ENCODE measurements at regions not wholly inside any gene's neighbourhood (a gene's known extent, or its start where the extent isn't known, plus 50 kb on each side); places are given as distances from the start of the nearest gene placed in this dataset.

DNA sequence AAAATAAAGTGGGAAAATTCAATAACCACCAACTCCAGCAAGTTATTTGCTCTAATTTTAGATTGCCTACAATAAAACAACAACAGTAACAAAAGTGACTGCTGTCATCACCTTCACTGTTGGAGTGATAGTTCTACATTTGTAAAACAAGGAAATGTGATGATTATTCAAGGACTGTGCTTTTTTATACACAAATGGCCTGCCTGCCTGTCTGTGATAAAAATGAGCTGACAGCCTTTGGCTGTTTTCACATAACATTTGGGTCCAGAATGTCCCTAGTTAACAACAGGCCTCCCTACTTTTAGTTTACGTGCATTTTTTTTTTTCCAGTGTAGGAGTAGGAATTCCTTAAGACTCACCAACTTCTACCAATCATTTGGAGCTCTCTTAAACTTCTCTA, 768.8 kb downstream of the PDCD6IP start:
- Mint-ChIP-seq H3K4me3 (no peak overlapping the region), H3K27ac (no peak overlapping the region), H3K9me3 (peaks cover 8 to 25% (median 13%) of the 10 kb centered on the region in 3 donors), H3K4me1 (no peaks in the 10 kb centered on the region), H3K36me3 (no peaks in the 10 kb centered on the region), H3K27me3 (no peaks in the 10 kb centered on the region)
- no peaks in the 10 kb centered on the region for H3K27me3 ChIP-seq (replicated peaks in 1 of 2; ENCODE audit: control insufficient read depth in 2 of 2, extremely low read depth in 1 of 2, insufficient read depth in 2 of 2, low read length in 1 of 2)
- ATAC-seq (replicated peaks in 1 of 4) (no peak), DNase-seq (no peak)
- ChIA-PET POLR2A (no interaction called here), CTCF (no interaction called here)
- H3K36me3 ChIP-seq (ENCODE audit: control insufficient read depth in 2 of 2, extremely low read depth in 1 of 2, insufficient read depth in 1 of 2, low read length in 1 of 2) = no peaks in the 10 kb centered on the region
- no peak overlapping the region for H3K27ac ChIP-seq (ENCODE audit: low read length)
- H3K4me1 ChIP-seq (ENCODE audit: control insufficient read depth in 1 of 2, extremely low read depth in 1 of 2, insufficient read depth in 2 of 2, low read length in 2 of 2) = no peaks in the 10 kb centered on the region
- no peak overlapping the region for H3K4me3 ChIP-seq (ENCODE audit: control insufficient read depth in 1 of 2, extremely low read depth in 1 of 2, low read length in 1 of 2)
- no CpG with 5 or more reads among the region's 1 CpG for WGBS (ENCODE audit: insufficient coverage)
- no peaks in the 10 kb centered on the region for H3K9me3 ChIP-seq

DNA sequence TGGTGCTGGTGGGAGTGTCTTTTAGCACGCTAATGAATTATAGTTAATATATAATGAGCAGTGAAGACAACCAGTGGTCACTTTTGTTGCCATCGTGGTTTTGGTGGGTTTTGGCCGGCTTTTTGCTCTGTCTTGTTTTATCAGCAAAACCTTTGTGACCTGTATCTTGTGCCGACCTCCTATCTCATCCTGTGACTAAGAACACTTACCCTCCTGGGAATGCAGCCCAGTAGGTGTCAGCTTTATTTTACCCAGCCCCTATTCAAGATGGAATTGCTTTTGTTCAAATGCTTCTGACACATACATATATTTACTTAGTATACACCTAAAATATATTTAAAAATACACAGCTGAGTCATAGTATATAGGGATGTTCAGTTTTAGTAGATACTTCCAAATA, 770.3 kb downstream of the PDCD6IP start:
- CTCF ChIA-PET = no interaction called here
- POLR2A ChIA-PET = no interaction called here
- Histone ChIP-seq H3K4me3 (ENCODE audit: control insufficient read depth in 1 of 2, extremely low read depth in 1 of 2, low read length in 1 of 2) (no peak overlapping the region), H3K4me1 (ENCODE audit: control insufficient read depth in 1 of 2, extremely low read depth in 1 of 2, insufficient read depth in 2 of 2, low read length in 2 of 2) (no peaks in the 10 kb centered on the region), H3K27ac (ENCODE audit: low read length) (no peak overlapping the region), H3K9me3 (no peaks in the 10 kb centered on the region), H3K27me3 (replicated peaks in 1 of 2; ENCODE audit: control insufficient read depth in 2 of 2, extremely low read depth in 1 of 2, insufficient read depth in 2 of 2, low read length in 1 of 2) (no peaks in the 10 kb centered on the region), H3K36me3 (ENCODE audit: control insufficient read depth in 2 of 2, extremely low read depth in 1 of 2, insufficient read depth in 1 of 2, low read length in 1 of 2) (no peaks in the 10 kb centered on the region)
- DNase-seq = no peak
- Mint-ChIP-seq H3K9me3 (peaks cover 8 to 20% (median 13%) of the 10 kb centered on the region in 3 donors), H3K27me3 (no peaks in the 10 kb centered on the region), H3K36me3 (no peaks in the 10 kb centered on the region), H3K27ac (no peak overlapping the region), H3K4me1 (no peaks in the 10 kb centered on the region), H3K4me3 (no peak overlapping the region)
- WGBS (ENCODE audit: insufficient coverage) = no CpG with 5 or more reads among the region's 4 CpGs
- ATAC-seq (replicated peaks in 1 of 4) = no peak

DNA sequence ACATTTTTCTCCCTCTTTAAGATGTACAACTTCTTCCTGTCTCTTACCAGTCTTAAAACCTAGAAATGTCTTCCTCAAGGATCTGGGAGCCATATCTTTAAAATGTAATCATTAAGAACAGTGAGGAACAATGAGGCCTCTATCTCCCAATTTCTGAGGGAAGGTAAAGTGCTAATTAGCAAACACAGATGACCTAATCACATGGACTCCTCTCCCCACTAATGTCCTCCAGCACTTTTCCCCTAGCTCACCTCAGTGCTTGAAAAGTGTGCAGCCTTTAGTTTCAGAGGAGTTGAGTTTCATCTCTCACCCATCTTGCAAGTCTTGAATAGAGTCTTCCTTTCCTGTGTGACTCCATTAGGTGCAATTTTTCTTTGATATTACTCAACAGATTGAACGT, 771.0 kb downstream of the PDCD6IP start:
- Mint-ChIP-seq H3K27me3 (no peaks in the 10 kb centered on the region), H3K9me3 (peaks cover 8 to 17% (median 13%) of the 10 kb centered on the region in 3 donors), H3K4me3 (no peak overlapping the region), H3K27ac (no peak overlapping the region), H3K36me3 (no peaks in the 10 kb centered on the region), H3K4me1 (no peaks in the 10 kb centered on the region)
- no CpG with 5 or more reads among the region's 1 CpG for WGBS (ENCODE audit: insufficient coverage)
- no peaks in the 10 kb centered on the region for H3K36me3 ChIP-seq (ENCODE audit: control insufficient read depth in 2 of 2, extremely low read depth in 1 of 2, insufficient read depth in 1 of 2, low read length in 1 of 2)
- H3K27me3 ChIP-seq (replicated peaks in 1 of 2; ENCODE audit: control insufficient read depth in 2 of 2, extremely low read depth in 1 of 2, insufficient read depth in 2 of 2, low read length in 1 of 2) = no peaks in the 10 kb centered on the region
- ATAC-seq (replicated peaks in 1 of 4) (no peak), DNase-seq (no peak)
- no peak overlapping the region for H3K4me3 ChIP-seq (ENCODE audit: control insufficient read depth in 1 of 2, extremely low read depth in 1 of 2, low read length in 1 of 2)
- CTCF ChIA-PET = no interaction called here
- no peak overlapping the region for H3K27ac ChIP-seq (ENCODE audit: low read length)
- POLR2A ChIA-PET = no interaction called here
- H3K9me3 ChIP-seq = no peaks in the 10 kb centered on the region
- H3K4me1 ChIP-seq (ENCODE audit: control insufficient read depth in 1 of 2, extremely low read depth in 1 of 2, insufficient read depth in 2 of 2, low read length in 2 of 2) = no peaks in the 10 kb centered on the region

DNA sequence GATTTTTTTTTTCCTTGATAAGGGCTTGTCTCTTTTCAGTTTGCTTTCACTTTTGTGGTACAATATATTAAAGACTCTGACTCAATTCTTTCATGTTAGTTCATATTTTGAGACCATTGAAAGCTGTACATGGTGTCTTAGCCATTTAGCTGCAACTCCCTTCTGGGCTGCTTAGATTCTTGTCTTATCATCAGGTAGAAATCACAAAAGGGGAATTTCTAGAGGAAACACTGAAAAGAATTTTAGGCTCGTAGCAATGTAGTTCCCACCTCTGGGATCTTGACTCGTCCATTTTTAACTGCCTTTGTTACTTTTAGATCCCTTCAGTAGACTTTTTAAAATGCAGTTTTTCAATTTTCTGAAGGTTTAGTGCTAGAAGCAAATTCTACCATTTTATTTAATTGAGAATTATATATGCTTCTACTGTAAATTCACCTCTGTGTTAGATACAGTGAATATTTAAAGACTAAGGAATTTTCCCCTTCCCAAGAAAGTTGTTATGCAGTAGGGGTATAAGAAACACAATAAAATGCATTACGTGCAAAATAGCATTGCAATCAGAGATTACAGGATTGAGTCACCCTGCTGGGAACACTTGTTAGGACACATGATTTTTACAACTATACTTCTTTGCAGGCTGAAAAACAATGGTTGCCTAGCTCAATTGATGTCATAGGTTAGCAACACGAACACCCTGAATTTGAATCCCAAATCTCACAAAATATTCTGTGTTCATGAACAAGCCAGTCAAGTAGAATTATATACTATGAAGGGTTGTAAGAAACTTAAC, 772.7 kb downstream of the PDCD6IP start:
- H3K4me1 ChIP-seq (ENCODE audit: control insufficient read depth in 1 of 2, extremely low read depth in 1 of 2, insufficient read depth in 2 of 2, low read length in 2 of 2) = no peaks in the 10 kb centered on the region
- no peaks in the 10 kb centered on the region for H3K9me3 ChIP-seq
- Mint-ChIP-seq H3K27me3 (no peaks in the 10 kb centered on the region), H3K4me3 (no peak overlapping the region), H3K9me3 (peaks cover 0 to 7% (median 3%) of the 10 kb centered on the region in 3 donors), H3K36me3 (no peaks in the 10 kb centered on the region), H3K27ac (no peak overlapping the region), H3K4me1 (no peaks in the 10 kb centered on the region)
- no peaks in the 10 kb centered on the region for H3K36me3 ChIP-seq (ENCODE audit: control insufficient read depth in 2 of 2, extremely low read depth in 1 of 2, insufficient read depth in 1 of 2, low read length in 1 of 2)
- ATAC-seq (replicated peaks in 1 of 4) (no peak), DNase-seq (no peak)
- no peaks in the 10 kb centered on the region for H3K27me3 ChIP-seq (replicated peaks in 1 of 2; ENCODE audit: control insufficient read depth in 2 of 2, extremely low read depth in 1 of 2, insufficient read depth in 2 of 2, low read length in 1 of 2)
- WGBS (ENCODE audit: insufficient coverage) = no CpG with 5 or more reads among the region's 4 CpGs
- ChIA-PET CTCF (no interaction called here), POLR2A (no interaction called here)
- H3K27ac ChIP-seq (ENCODE audit: low read length) = no peak overlapping the region
- no peak overlapping the region for H3K4me3 ChIP-seq (ENCODE audit: control insufficient read depth in 1 of 2, extremely low read depth in 1 of 2, low read length in 1 of 2)

DNA sequence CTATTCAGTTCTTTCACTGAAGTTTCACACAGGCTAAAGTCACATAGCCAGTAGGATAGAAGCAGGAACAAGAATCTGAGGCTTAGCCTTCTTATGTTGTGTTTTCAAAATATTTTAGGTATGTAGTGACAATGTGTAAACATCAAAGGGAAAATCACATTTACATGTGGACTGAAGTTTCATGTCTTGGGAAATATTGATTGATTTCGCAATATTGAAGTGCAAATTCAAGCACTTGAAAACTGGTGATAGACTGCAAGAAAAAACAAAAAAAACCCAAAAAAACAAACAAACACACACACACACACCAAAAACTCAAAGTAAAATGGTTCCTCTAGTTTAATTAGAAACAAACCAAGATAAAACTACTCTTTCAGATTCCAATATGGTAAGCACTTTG, 773.3 kb downstream of the PDCD6IP start:
- H3K4me1 Mint-ChIP-seq = no peaks in the 10 kb centered on the region
- no CpG with 5 or more reads among the region's 1 CpG for WGBS (ENCODE audit: insufficient coverage)
- no peaks in the 10 kb centered on the region for H3K36me3 Mint-ChIP-seq
- ChIA-PET CTCF (no interaction called here), POLR2A (no interaction called here)
- ATAC-seq (replicated peaks in 1 of 4) (no peak), DNase-seq (no peak)
- H3K4me3 ChIP-seq (ENCODE audit: control insufficient read depth in 1 of 2, extremely low read depth in 1 of 2, low read length in 1 of 2) = no peak overlapping the region
- peaks cover 0 to under 1% (median 0%) of the 10 kb centered on the region in 3 donors for H3K9me3 Mint-ChIP-seq
- no peaks in the 10 kb centered on the region for H3K4me1 ChIP-seq (ENCODE audit: control insufficient read depth in 1 of 2, extremely low read depth in 1 of 2, insufficient read depth in 2 of 2, low read length in 2 of 2)
- H3K27ac ChIP-seq (ENCODE audit: low read length) = no peak overlapping the region
- H3K9me3 ChIP-seq = no peaks in the 10 kb centered on the region
- H3K27ac Mint-ChIP-seq = no peak overlapping the region
- H3K27me3 ChIP-seq (replicated peaks in 1 of 2; ENCODE audit: control insufficient read depth in 2 of 2, extremely low read depth in 1 of 2, insufficient read depth in 2 of 2, low read length in 1 of 2) = no peaks in the 10 kb centered on the region
- H3K36me3 ChIP-seq (ENCODE audit: control insufficient read depth in 2 of 2, extremely low read depth in 1 of 2, insufficient read depth in 1 of 2, low read length in 1 of 2) = no peaks in the 10 kb centered on the region
- no peak overlapping the region for H3K4me3 Mint-ChIP-seq
- H3K27me3 Mint-ChIP-seq = no peaks in the 10 kb centered on the region

DNA sequence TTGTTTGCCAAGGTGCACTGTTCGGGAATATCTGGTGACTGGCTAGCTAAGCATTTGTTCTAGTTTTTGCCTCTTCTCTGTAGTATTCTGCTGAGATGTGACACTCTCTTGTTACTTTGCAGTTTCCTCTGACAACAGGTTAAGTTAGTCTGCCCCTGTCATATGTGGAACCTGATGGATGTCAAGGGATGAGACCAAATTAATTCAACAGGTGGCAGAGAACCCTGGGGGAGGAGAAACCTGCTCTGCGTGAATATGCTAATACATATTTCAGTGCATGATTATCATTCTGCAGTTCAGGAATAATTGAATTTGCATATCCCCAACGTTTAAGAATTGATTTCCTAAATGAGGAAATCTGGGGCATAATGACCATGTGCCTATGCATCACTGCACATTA, 777.3 kb downstream of the PDCD6IP start:
- WGBS (ENCODE audit: insufficient coverage) = 83% methylated on average over 1 of the region's 3 CpGs
- no peaks in the 10 kb centered on the region for H3K27me3 ChIP-seq (replicated peaks in 1 of 2; ENCODE audit: control insufficient read depth in 2 of 2, extremely low read depth in 1 of 2, insufficient read depth in 2 of 2, low read length in 1 of 2)
- ATAC-seq (replicated peaks in 1 of 4) = no peak
- Mint-ChIP-seq H3K4me3 (no peak overlapping the region), H3K4me1 (no peaks in the 10 kb centered on the region), H3K9me3 (peaks cover 0 to 4% (median 0%) of the 10 kb centered on the region in 3 donors), H3K27ac (no peak overlapping the region), H3K27me3 (no peaks in the 10 kb centered on the region), H3K36me3 (no peaks in the 10 kb centered on the region)
- H3K9me3 ChIP-seq = no peaks in the 10 kb centered on the region
- H3K27ac ChIP-seq (ENCODE audit: low read length) = no peak overlapping the region
- H3K4me3 ChIP-seq (ENCODE audit: control insufficient read depth in 1 of 2, extremely low read depth in 1 of 2, low read length in 1 of 2) = no peak overlapping the region
- POLR2A ChIA-PET = interaction anchor here in 1 of 2 donors (0.7 kb wide), 1 partner anchor 421 kb away, joined by 3 read pairs; no protein-coding TSS in a partner anchor
- H3K36me3 ChIP-seq (ENCODE audit: control insufficient read depth in 2 of 2, extremely low read depth in 1 of 2, insufficient read depth in 1 of 2, low read length in 1 of 2) = no peaks in the 10 kb centered on the region
- DNase-seq = no peak
- CTCF ChIA-PET = no interaction called here
- no peaks in the 10 kb centered on the region for H3K4me1 ChIP-seq (ENCODE audit: control insufficient read depth in 1 of 2, extremely low read depth in 1 of 2, insufficient read depth in 2 of 2, low read length in 2 of 2)

DNA sequence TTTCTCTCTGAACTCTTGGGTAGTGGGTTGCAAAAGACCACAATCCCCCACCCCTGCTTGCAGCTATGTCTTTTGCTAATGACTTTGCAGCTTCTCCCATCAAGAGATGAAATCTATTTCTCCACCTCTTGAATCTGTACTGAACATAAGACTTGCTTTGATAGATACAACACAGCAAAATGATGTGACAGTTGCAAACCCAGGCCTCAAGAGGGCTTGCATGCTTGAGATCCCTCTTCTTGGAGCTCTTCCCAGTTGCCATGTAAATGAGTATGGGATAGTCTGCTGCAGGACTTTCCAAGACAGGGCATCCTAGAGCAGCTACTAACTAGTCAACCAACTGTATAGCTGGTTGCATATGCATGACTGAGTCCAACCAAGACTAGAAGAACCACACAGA, 783.6 kb downstream of the PDCD6IP start:
- ATAC-seq (replicated peaks in 1 of 4) = no peak
- H3K4me3 Mint-ChIP-seq = no peak overlapping the region

More for the DNA sequence above, 783.6 kb downstream of the PDCD6IP start:
- CTCF ChIA-PET = no interaction called here
- Histone ChIP-seq H3K36me3 (ENCODE audit: control insufficient read depth in 2 of 2, extremely low read depth in 1 of 2, insufficient read depth in 1 of 2, low read length in 1 of 2) (no peaks in the 10 kb centered on the region), H3K4me1 (ENCODE audit: control insufficient read depth in 1 of 2, extremely low read depth in 1 of 2, insufficient read depth in 2 of 2, low read length in 2 of 2) (no peaks in the 10 kb centered on the region), H3K4me3 (ENCODE audit: control insufficient read depth in 1 of 2, extremely low read depth in 1 of 2, low read length in 1 of 2) (no peak overlapping the region), H3K27me3 (replicated peaks in 1 of 2; ENCODE audit: control insufficient read depth in 2 of 2, extremely low read depth in 1 of 2, insufficient read depth in 2 of 2, low read length in 1 of 2) (no peaks in the 10 kb centered on the region), H3K9me3 (no peaks in the 10 kb centered on the region), H3K27ac (ENCODE audit: low read length) (no peak overlapping the region)
- no peaks in the 10 kb centered on the region for H3K36me3 Mint-ChIP-seq
- H3K4me1 Mint-ChIP-seq = no peaks in the 10 kb centered on the region
- H3K27me3 Mint-ChIP-seq = no peaks in the 10 kb centered on the region
- no peak overlapping the region for H3K27ac Mint-ChIP-seq
- no peak for DNase-seq
- POLR2A ChIA-PET = no interaction called here
- H3K9me3 Mint-ChIP-seq = peaks cover 0 to 7% (median 0%) of the 10 kb centered on the region in 3 donors
